GM12874 (cell line): ENCODE measurements at regions not wholly inside any gene's neighbourhood (a gene's known extent, or its start where the extent isn't known, plus 50 kb on each side); places are given as distances from the start of the nearest gene placed in this dataset.

Experiments used
- TF ChIP-seq, protein P1 (sequence below): IDR thresholded peaks from 2 replicates; pipeline ENCODE4 v1.5.1; 2011; ENCODE audit warnings: low read depth, mild to moderate bottlenecking, control low read depth, low read length, moderate library complexity; ENCODE audit not compliant: insufficient read depth

DNA sequence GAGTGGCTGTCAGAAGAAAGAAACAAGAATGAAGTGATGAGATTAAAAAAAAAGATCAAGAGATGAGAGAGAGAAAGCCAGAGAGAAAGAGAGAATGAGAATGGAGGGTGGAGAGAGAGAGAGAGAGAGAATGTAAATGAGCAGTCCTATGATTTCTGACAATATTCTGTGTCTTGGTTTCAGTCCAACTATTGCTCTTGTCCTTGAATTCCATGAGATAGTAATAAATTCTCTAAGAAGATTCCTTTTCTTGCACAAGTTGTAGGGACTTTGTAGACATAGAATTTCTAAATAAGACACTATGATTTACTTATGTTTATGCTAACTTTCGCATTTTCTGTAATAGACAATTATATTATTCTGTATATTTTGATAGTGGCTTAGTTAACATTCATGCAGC, 149.6 kb upstream of the CTSO start:
- TF ChIP-seq, protein P1, sequence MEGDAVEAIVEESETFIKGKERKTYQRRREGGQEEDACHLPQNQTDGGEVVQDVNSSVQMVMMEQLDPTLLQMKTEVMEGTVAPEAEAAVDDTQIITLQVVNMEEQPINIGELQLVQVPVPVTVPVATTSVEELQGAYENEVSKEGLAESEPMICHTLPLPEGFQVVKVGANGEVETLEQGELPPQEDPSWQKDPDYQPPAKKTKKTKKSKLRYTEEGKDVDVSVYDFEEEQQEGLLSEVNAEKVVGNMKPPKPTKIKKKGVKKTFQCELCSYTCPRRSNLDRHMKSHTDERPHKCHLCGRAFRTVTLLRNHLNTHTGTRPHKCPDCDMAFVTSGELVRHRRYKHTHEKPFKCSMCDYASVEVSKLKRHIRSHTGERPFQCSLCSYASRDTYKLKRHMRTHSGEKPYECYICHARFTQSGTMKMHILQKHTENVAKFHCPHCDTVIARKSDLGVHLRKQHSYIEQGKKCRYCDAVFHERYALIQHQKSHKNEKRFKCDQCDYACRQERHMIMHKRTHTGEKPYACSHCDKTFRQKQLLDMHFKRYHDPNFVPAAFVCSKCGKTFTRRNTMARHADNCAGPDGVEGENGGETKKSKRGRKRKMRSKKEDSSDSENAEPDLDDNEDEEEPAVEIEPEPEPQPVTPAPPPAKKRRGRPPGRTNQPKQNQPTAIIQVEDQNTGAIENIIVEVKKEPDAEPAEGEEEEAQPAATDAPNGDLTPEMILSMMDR: no peak

DNA sequence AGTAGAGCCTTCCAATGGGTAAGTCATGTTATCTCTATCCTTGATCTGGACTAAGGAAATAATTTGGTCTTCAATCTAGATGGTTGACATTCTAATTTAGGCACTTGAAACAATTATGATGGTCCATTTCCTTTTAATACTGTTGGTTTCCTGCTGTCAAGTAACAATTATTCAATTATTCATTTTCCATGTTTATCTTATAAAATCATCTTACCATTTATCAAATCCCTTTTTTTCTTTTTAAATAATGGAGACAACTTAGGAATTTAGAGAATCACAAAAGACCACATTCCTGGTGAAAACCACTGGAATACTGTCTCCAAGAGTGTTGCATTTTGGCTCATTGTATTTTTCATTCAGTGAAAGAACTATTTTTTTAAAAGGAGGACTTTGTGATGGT, 148.7 kb upstream of the CTSO start:
- TF ChIP-seq, protein P1: no peak

DNA sequence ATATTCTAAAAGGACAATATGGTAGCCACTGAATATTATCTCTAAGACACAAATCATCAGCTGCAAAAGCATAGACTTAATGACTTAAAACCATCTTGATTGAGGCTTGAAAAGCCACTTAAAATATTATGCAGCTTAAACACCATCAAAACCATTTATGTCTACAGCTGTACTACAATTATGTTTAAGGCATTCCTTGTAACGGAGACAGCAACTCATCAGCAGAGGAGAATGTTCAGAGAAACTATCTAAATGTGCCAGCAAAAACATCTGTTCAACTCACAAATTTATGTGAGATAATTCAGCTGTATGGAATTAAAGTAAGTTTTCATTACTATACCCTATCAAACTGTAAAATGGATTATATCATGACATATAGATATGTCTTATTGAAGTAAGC, 147.9 kb upstream of the CTSO start:
- TF ChIP-seq, protein P1: no peak

DNA sequence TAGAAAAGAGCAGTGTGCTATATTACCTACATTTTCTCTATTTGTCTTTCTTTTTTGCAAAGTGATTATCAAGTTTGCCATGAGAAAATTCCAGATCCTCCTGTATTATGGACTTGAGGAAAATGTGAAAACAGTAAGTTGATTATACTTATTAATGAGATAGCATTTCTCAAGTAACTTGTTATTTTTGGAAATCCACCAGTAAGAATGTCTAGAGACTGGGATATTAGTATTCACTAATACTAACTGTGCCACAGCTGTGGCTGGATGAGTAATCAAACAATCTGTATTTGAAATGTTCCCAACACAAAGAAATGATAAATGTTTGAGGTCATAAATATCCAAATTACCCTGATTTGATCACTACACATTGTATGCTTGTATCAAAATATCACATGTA, 147.0 kb upstream of the CTSO start:
- TF ChIP-seq, protein P1: no peak

DNA sequence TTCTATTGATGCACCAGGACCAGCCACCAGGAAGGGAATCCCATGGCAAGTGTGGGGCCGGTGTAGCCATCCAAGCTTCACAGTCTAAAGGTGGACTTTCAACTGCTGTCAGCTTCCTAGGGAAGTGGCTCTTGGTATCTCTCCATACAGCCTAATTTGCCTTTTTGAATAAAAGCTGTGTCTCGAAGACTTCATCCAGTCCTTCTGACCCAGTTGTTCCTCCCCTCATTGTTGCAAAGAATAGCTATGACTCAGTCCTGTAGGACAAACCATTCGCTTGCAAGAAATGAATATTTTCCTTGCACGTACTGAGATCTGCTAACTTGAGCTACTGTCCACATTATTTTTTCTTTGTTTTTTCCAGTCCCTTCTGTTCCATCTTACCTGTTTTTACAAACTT, 145.1 kb upstream of the CTSO start:
- TF ChIP-seq, protein P1: no peak

DNA sequence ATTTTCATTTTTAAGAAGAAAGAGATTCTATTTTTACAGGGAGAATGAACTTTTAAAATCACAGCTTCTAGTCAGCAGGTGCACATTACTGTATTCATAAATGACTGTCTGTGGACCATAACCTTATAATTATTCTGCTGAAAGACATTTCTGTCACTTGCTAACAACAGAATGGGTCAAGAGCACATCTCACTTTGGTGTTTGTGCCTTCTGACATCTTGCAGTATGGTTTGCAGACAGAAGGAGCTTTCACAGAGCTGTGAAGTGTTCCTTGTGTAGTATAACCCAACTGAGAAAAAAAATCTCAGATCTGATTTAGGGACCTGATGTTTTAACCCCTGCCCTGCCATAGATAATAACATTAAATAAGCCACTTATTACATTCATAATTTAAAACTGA, 131.4 kb upstream of the CTSO start:
- TF ChIP-seq, protein P1: no peak

DNA sequence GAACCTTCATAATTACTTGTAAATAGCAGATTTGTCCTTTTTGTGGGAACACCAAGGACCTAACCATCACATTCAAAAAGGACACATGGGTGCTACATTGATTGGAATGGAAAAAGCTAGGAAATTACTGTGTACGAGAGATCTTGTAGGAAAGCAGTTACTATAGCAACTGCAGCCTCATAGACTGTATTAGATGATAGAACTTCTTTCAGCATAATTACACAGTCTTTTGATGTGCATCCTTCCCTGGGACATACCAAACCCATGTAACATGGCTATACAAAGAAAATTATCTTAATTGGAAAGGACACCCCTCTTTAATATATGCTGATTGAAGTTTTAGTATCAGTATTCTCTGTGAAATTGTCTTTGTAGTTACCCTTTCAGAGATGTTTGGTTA, 130.7 kb upstream of the CTSO start:
- TF ChIP-seq, protein P1: no peak

DNA sequence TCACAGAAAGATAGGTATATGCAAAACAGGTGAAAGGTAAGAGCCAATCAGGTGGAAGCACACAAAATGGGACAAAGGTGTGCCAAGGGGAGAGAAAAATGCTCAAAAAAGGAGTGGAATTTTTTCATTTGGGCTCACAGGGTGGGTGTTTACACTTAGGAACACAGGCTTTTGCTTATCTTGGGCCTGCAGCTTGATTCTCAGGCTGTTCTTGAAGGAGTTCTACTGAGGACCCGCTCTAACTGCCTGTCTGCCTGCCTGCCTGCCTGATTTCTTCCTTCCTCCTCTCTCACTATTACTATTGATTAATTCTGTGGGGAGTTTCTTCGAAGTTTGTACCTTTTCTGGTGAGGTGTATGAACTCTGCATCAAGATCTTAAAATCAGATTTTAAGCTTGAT, 120.3 kb upstream of the CTSO start:
- TF ChIP-seq, protein P1: no peak
